ENCODE measurements at regions not wholly inside any gene's neighbourhood (a gene's known extent, or its start where the extent isn't known, plus 50 kb on each side); places are given as distances from the start of the nearest gene placed in this dataset.

DNA sequence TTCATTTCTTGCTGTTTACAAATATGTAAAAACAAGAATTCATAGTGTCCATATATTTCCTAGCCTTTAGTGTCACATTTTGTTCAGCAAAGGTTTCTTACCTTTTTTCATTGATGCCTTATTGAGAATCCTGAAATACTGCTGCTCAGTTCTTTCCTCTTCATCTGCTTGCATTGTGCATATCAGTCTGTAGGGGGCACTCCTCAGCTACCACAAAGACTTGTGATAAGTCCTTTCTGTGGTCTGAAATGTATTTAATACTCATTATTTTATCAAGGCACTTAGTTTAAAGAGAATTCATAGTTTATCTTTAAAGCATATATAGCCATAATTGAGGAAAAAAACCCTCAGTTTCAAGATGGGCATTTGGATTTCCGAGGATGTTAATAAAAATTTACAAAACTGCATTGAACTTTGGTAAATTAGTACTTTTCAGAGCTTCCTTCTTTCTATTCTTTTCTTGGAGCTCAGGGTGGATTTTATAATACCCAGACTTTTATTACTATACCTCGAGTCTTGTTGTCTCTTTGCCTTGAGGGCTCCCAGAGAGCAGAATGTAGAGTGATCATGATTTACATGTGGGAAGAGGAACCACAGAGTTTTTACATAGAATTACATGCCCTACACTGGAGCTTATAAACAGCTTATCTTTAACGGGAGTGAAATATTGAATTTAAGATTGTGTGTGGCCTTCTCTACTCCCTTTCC is 570.1 kb downstream of the PLCL1 start:
- H3K27me3 ChIP-seq (ENCODE audit: control insufficient read depth, insufficient read depth, low read length) = no peaks in the 10 kb centered on the region
- H3K9me3 ChIP-seq (replicated peaks; ENCODE audit: low read length) = no peaks in the 10 kb centered on the region
- no peak overlapping the region for H3K4me2 ChIP-seq (ENCODE audit: low read length)
- no peak overlapping the region for H3K4me3 ChIP-seq (ENCODE audit: low read length)
- H3K9ac ChIP-seq (ENCODE audit: low read depth, low read length) = no peak overlapping the region
- peaks cover 7% of the 10 kb centered on the region for H3K4me1 ChIP-seq (ENCODE audit: control insufficient read depth, insufficient read depth, low read length)
- H3K36me3 ChIP-seq (ENCODE audit: insufficient read depth, low read length) = no peaks in the 10 kb centered on the region

DNA sequence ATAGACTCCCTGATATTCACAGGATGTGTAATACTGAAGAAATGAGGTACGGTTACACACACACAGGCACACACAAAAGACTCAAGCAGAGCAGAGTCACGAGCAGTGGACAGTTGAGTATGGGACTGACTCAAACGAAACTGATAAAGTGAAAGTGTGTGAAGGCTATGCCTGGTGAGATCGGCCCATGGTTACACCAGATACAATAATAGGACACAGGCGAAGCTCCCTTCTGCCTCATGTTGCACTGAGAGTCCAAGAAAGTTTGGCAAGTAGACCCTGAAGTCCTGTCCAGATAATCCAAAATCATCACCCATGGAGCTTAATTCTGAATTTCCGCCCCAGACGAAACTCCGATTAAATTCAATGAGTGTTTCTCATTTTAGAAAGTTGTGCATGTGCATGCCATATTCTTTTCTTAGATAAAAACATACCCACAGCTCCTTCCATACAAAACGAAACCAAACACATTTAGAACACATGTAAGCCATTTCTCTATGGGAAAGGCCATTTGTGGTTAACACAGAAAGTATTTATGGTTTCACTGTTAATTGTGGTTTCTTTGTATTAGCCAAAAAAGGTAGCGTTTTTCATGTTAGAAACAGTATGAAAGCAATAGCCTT is 567.6 kb downstream of the PLCL1 start:
- Histone ChIP-seq H3K4me3 (ENCODE audit: low read length) (peak overlapping the region; percentile 71), H3K27me3 (ENCODE audit: control insufficient read depth, insufficient read depth, low read length) (no peaks in the 10 kb centered on the region), H3K4me2 (ENCODE audit: low read length) (peak overlapping the region; percentile 77), H3K4me1 (ENCODE audit: control insufficient read depth, insufficient read depth, low read length) (peaks cover 7% of the 10 kb centered on the region), H3K36me3 (ENCODE audit: insufficient read depth, low read length) (no peaks in the 10 kb centered on the region), H3K9me3 (replicated peaks; ENCODE audit: low read length) (no peaks in the 10 kb centered on the region), H3K9ac (ENCODE audit: low read depth, low read length) (peak overlapping the region; percentile 76)

DNA sequence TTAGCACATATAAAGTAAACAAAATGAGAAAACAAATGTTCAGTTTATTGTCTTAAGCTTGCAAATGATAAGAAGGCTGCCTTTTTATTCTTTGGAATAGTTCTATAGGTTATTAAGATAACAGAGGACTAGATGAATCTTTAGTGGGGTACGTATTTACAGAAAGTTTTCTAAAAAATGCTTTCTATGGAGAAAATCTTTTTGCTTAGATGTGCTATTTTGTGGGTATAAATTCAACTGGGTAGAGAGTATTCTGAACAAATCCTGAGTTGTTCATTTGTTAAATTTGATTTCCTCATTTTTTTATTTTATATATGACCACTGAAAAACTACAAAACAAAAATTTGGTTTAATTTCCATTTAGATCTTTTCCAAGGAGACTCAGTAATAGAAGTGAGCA is 566.9 kb downstream of the PLCL1 start:
- Histone ChIP-seq H3K9me3 (replicated peaks; ENCODE audit: low read length) (no peaks in the 10 kb centered on the region), H3K36me3 (ENCODE audit: insufficient read depth, low read length) (no peaks in the 10 kb centered on the region), H3K4me3 (ENCODE audit: low read length) (peak overlapping the region; percentile 71), H3K27me3 (ENCODE audit: control insufficient read depth, insufficient read depth, low read length) (no peaks in the 10 kb centered on the region), H3K4me1 (ENCODE audit: control insufficient read depth, insufficient read depth, low read length) (peaks cover 7% of the 10 kb centered on the region), H3K4me2 (ENCODE audit: low read length) (peak overlapping the region; percentile 77), H3K9ac (ENCODE audit: low read depth, low read length) (peak overlapping the region; percentile 76)

DNA sequence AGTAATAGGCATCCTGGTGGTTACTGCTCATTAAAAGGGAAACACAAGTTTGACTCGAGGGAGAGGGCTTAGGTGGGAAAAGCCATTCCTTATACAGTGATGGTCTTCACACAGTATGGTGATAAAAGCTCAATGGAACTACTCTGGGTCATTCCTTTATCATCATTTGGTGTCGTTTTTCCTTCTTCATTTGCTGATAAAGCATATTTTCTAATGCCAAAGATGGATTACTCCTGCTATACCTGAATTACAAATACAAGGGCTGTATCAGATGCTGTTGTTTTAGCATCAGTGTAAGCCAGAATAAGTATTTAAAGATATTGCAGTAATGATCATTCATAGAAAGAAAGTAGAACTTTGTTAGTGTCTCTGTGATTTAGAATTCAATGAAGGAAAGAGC is 563.7 kb downstream of the PLCL1 start:
- Histone ChIP-seq H3K4me1 (ENCODE audit: control insufficient read depth, insufficient read depth, low read length) (peaks cover 7% of the 10 kb centered on the region), H3K9ac (ENCODE audit: low read depth, low read length) (no peak overlapping the region), H3K4me2 (ENCODE audit: low read length) (no peak overlapping the region), H3K4me3 (ENCODE audit: low read length) (no peak overlapping the region), H3K9me3 (replicated peaks; ENCODE audit: low read length) (no peaks in the 10 kb centered on the region), H3K36me3 (ENCODE audit: insufficient read depth, low read length) (no peaks in the 10 kb centered on the region), H3K27me3 (ENCODE audit: control insufficient read depth, insufficient read depth, low read length) (no peaks in the 10 kb centered on the region)

DNA sequence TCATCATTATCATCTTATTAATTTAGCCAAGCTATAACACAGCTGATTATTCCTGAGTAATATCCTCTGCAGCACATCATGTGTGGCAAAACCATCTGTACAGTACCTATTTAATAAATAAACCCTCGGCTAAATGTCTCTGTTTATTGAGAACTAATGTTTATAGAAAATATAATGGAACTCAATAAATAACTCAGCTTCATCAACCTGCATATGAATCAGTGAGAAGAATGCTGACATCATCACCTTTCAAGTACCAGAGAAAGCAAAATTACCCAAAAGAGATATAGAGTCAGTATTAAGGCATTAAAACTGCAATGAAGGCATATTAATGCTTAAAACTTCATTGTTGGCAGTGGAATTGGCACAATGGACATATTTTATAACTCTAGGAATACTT is 558.3 kb downstream of the PLCL1 start:
- H3K9me3 ChIP-seq (replicated peaks; ENCODE audit: low read length) = no peaks in the 10 kb centered on the region
- H3K4me3 ChIP-seq (ENCODE audit: low read length) = no peak overlapping the region
- no peaks in the 10 kb centered on the region for H3K27me3 ChIP-seq (ENCODE audit: control insufficient read depth, insufficient read depth, low read length)
- no peaks in the 10 kb centered on the region for H3K4me1 ChIP-seq (ENCODE audit: control insufficient read depth, insufficient read depth, low read length)
- no peak overlapping the region for H3K9ac ChIP-seq (ENCODE audit: low read depth, low read length)
- no peak overlapping the region for H3K4me2 ChIP-seq (ENCODE audit: low read length)
- no peaks in the 10 kb centered on the region for H3K36me3 ChIP-seq (ENCODE audit: insufficient read depth, low read length)

DNA sequence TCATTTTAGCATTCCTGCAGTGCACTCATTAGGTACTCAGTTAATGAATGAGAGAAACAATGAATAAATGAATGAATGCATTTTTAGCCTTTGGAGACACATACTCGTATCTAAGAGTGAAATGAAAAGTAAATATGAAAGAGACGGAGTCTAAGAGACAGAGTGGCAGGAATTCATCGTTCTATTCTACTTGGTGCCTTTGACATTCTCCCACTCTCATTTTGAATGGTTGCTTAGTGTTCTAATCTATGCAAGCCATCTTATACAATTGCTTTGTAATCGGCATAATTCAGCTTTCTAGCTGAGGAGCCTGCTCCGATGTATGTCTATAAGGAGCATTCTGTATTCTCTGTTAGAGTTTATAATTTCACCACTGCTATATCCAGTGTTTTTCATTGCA is 554.9 kb downstream of the PLCL1 start:
- H3K9ac ChIP-seq (ENCODE audit: low read depth, low read length) = no peak overlapping the region
- H3K4me3 ChIP-seq (ENCODE audit: low read length) = no peak overlapping the region
- no peaks in the 10 kb centered on the region for H3K36me3 ChIP-seq (ENCODE audit: insufficient read depth, low read length)

DNA sequence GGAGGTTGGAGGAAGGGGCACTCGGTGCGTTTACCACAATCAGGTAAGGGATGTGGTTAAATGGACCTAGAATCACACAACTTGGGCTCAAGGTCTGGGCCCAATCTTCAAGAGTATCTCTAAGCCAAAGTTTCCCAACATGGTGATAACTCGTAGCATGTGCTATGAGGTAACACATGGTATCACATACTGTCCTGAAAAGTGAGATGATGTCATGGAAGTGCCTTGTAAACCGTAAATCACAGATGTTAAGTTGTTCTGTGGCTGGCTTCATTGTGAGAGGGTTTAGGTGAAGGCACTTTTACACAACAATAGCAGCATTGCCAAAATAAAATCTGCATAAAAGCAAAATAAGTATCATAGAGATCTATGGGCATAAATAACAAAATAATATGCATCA is 551.8 kb downstream of the PLCL1 start:
- Histone ChIP-seq H3K4me1 (ENCODE audit: control insufficient read depth, insufficient read depth, low read length) (no peaks in the 10 kb centered on the region), H3K9me3 (replicated peaks; ENCODE audit: low read length) (no peaks in the 10 kb centered on the region), H3K4me2 (ENCODE audit: low read length) (no peak overlapping the region), H3K9ac (ENCODE audit: low read depth, low read length) (no peak overlapping the region), H3K36me3 (ENCODE audit: insufficient read depth, low read length) (no peaks in the 10 kb centered on the region), H3K4me3 (ENCODE audit: low read length) (no peak overlapping the region), H3K27me3 (ENCODE audit: control insufficient read depth, insufficient read depth, low read length) (no peaks in the 10 kb centered on the region)

More for the DNA sequence above, 554.9 kb downstream of the PLCL1 start:
- Histone ChIP-seq H3K4me2 (ENCODE audit: low read length) (no peak overlapping the region), H3K9me3 (replicated peaks; ENCODE audit: low read length) (no peaks in the 10 kb centered on the region), H3K27me3 (ENCODE audit: control insufficient read depth, insufficient read depth, low read length) (no peaks in the 10 kb centered on the region), H3K4me1 (ENCODE audit: control insufficient read depth, insufficient read depth, low read length) (no peaks in the 10 kb centered on the region)

DNA sequence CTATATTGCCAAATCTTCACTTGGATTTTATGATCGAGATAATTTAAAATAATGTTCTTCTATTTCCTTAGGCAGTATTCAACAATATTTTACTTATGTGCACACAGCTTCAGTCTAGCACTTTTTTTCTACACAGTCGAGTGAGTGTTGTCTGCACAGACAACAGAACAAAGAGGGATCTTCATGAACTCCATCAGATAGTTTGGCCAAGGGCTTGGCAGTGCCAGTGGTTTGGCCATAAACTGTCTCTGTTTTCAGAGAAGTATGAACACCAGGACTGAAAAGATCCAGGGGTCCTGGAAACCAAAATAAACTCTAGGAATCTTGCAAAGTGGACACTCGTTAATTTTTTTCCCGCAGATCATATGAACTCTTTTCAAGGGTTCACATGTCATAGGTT is 547.3 kb downstream of the PLCL1 start:
- Histone ChIP-seq H3K4me3 (ENCODE audit: low read length) (no peak overlapping the region), H3K4me1 (ENCODE audit: control insufficient read depth, insufficient read depth, low read length) (no peaks in the 10 kb centered on the region), H3K9ac (ENCODE audit: low read depth, low read length) (no peak overlapping the region), H3K27me3 (ENCODE audit: control insufficient read depth, insufficient read depth, low read length) (no peaks in the 10 kb centered on the region), H3K36me3 (ENCODE audit: insufficient read depth, low read length) (no peaks in the 10 kb centered on the region), H3K9me3 (replicated peaks; ENCODE audit: low read length) (no peaks in the 10 kb centered on the region), H3K4me2 (ENCODE audit: low read length) (no peak overlapping the region)

DNA sequence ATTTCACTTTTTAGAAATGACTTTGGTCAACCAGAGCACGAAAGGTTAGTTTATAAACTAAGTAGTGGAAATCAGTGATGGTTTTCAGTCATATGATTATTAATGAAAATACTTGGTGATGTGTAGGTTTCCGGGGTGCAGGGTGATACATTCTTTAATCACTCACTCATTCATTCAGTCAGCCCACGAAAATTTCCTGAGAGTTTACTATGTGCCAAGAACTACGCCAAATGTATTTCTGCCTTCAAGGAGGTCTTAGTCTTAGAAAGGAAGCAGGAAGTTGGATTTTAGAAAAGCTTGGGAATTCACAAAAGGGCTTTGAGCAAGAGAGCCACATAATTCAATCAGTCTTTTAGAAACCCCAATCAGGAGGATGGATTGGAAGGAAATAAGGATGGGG is 543.6 kb downstream of the PLCL1 start:
- Histone ChIP-seq H3K4me3 (ENCODE audit: low read length) (no peak overlapping the region), H3K9me3 (replicated peaks; ENCODE audit: low read length) (no peaks in the 10 kb centered on the region), H3K36me3 (ENCODE audit: insufficient read depth, low read length) (no peaks in the 10 kb centered on the region), H3K9ac (ENCODE audit: low read depth, low read length) (no peak overlapping the region), H3K4me1 (ENCODE audit: control insufficient read depth, insufficient read depth, low read length) (no peaks in the 10 kb centered on the region), H3K27me3 (ENCODE audit: control insufficient read depth, insufficient read depth, low read length) (no peaks in the 10 kb centered on the region), H3K4me2 (ENCODE audit: low read length) (no peak overlapping the region)

DNA sequence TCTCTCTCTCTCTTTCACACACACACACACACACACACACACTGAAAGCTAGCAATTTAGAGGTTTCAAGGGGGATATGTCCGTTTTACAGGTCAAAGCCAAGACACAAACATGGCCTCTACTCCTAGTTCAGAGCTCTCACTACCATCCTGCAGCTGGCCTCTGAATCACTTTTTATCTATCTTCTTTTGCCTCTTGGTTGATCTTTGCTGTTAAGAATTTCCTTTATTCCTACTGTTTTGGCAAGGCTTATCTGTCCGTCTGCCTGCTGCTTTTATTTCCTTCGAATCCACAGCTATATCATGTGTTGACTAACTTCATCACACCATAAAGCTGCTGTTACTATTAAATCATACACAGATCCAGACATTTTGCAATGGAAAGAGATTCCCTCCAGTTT is 543.0 kb downstream of the PLCL1 start:
- Histone ChIP-seq H3K36me3 (ENCODE audit: insufficient read depth, low read length) (no peaks in the 10 kb centered on the region), H3K9ac (ENCODE audit: low read depth, low read length) (no peak overlapping the region), H3K4me3 (ENCODE audit: low read length) (no peak overlapping the region), H3K4me1 (ENCODE audit: control insufficient read depth, insufficient read depth, low read length) (no peaks in the 10 kb centered on the region), H3K27me3 (ENCODE audit: control insufficient read depth, insufficient read depth, low read length) (no peaks in the 10 kb centered on the region), H3K9me3 (replicated peaks; ENCODE audit: low read length) (no peaks in the 10 kb centered on the region), H3K4me2 (ENCODE audit: low read length) (no peak overlapping the region)

DNA sequence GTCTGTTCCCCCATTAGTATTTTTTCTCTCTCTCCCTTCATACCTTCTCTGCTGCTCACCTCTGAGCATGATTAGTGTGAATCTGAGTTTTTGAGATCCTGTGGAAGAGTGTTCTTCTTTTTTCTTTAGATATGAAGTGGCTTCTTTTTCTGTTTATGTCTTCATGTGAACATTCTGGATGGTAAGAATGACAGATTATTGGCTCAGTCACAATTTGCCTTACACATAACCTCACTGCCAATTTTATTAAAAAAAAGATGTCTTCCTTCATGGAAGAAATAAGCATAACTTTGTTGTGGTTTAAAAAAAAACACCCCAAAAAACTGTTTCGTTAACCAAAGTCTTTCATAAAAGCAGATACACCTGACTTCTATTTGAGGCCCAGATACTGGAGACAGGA is 539.1 kb downstream of the PLCL1 start:
- Histone ChIP-seq H3K4me1 (ENCODE audit: control insufficient read depth, insufficient read depth, low read length) (no peaks in the 10 kb centered on the region), H3K9me3 (replicated peaks; ENCODE audit: low read length) (no peaks in the 10 kb centered on the region)

DNA sequence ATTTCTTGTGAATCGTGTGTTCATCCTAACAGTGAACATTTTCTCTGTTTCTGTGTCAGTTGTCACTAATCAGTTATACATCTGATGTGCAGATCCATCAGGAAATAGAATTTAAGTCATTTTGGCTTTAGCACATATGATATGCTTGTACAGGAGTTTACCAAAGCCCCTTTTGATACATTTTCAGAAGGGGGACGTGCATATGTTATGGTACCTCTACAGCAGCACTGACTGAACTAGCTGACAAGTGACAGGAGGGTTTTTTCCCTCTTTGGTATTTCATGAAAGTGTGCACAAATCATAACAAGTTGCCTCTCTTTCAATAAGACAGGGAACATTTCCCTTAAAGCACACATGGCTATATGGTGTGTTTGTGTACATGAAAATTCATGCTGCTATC is 536.5 kb downstream of the PLCL1 start:
- H3K4me2 ChIP-seq (ENCODE audit: low read length) = no peak overlapping the region
- no peaks in the 10 kb centered on the region for H3K9me3 ChIP-seq (replicated peaks; ENCODE audit: low read length)
- H3K4me3 ChIP-seq (ENCODE audit: low read length) = no peak overlapping the region
- H3K9ac ChIP-seq (ENCODE audit: low read depth, low read length) = no peak overlapping the region
- H3K36me3 ChIP-seq (ENCODE audit: insufficient read depth, low read length) = no peaks in the 10 kb centered on the region
- no peaks in the 10 kb centered on the region for H3K27me3 ChIP-seq (ENCODE audit: control insufficient read depth, insufficient read depth, low read length)
- no peaks in the 10 kb centered on the region for H3K4me1 ChIP-seq (ENCODE audit: control insufficient read depth, insufficient read depth, low read length)

More for the DNA sequence above, 539.1 kb downstream of the PLCL1 start:
- no peak overlapping the region for H3K4me2 ChIP-seq (ENCODE audit: low read length)
- no peaks in the 10 kb centered on the region for H3K36me3 ChIP-seq (ENCODE audit: insufficient read depth, low read length)
- no peak overlapping the region for H3K4me3 ChIP-seq (ENCODE audit: low read length)
- no peaks in the 10 kb centered on the region for H3K27me3 ChIP-seq (ENCODE audit: control insufficient read depth, insufficient read depth, low read length)
- no peak overlapping the region for H3K9ac ChIP-seq (ENCODE audit: low read depth, low read length)

Data from skeletal muscle satellite cell (primary cell).